VCaP (cell line): ENCODE measurements at regions not wholly inside any gene's neighbourhood (a gene's known extent, or its start where the extent isn't known, plus 50 kb on each side); places are given as distances from the start of the nearest gene placed in this dataset.

Source experiments
- H3K27ac ChIP-seq: fragments of 450-650 bp; 2 replicates; pipeline ENCODE4 v1.5.1; 2017
- TF ChIP-seq, protein P1 (sequence below): fragments of 450-650 bp; conservative IDR thresholded peaks from 2 replicates; pipeline ENCODE4 v1.5.1; 2017; ENCODE audit warnings: mild to moderate bottlenecking, moderate library complexity

DNA sequence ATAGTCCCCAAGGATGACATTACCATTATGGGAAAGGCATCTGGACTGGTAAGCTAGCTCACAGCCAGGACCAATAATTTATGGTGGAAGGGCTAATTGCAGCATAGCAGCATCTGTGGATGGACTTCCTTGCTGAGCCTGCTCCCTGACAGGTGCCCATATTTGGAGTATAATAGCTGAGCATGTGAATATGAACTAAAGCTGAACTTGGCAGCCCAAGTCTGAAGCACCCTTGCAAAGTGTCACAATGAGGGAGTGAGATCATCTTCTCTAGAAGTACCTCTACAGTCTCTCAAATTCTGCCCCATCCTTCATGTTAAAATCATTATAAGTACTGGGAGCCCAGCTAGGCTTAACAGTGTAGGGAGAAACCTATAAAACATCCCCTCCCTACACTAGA, 128.2 kb upstream of the INPP4B start:
- H3K27ac ChIP-seq = no peak overlapping the region
- TF ChIP-seq, protein P1, sequence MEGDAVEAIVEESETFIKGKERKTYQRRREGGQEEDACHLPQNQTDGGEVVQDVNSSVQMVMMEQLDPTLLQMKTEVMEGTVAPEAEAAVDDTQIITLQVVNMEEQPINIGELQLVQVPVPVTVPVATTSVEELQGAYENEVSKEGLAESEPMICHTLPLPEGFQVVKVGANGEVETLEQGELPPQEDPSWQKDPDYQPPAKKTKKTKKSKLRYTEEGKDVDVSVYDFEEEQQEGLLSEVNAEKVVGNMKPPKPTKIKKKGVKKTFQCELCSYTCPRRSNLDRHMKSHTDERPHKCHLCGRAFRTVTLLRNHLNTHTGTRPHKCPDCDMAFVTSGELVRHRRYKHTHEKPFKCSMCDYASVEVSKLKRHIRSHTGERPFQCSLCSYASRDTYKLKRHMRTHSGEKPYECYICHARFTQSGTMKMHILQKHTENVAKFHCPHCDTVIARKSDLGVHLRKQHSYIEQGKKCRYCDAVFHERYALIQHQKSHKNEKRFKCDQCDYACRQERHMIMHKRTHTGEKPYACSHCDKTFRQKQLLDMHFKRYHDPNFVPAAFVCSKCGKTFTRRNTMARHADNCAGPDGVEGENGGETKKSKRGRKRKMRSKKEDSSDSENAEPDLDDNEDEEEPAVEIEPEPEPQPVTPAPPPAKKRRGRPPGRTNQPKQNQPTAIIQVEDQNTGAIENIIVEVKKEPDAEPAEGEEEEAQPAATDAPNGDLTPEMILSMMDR = no peak

DNA sequence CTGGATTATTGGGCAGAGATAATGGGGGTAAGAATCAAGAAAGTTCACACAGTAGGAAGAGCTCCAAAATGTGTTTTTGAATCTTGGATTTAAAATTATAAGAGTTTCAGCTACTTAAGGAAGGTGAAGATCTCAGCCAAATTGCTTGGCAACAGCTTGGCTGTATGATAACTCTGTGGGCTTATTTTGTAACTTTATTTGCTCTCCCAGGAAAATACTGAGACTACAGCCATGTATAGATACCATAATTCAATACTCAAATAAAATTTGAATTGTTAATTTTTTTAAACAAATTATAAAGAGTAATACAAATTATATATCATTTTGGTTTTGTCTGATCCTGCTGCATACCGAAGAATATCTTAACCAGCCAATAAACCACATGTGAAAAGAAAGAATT, 129.5 kb upstream of the INPP4B start:
- TF ChIP-seq, protein P1 = no peak
- no peak overlapping the region for H3K27ac ChIP-seq

GRCh38 chr4:142976482-142976881, 130.4 kb upstream of the INPP4B start:
- no peak overlapping the region for H3K27ac ChIP-seq
- TF ChIP-seq, protein P1 = no peak

- H3K27ac ChIP-seq = no peak overlapping the region
- TF ChIP-seq, protein P1 = no peak
Observed at GRCh38 chr4:142977182-142977581, 131.1 kb upstream of the INPP4B start.

DNA sequence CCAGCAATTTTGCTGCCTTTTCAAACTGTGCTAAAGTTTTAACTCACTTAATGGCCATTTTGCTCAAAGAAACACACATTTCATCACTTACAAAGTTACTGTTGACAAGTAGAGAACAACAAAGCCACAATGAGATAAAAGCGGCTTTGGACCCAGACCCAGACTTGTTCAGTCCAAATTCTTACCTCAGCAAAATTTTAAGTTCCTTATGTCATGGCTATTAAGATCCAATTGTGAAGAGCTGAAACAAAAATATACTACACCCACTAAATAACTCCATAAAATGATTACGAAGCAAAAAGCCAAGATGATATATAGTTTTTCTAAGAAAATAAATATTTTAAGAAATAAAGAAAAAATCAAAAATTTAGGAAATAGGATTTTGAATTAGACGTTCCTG, 137.0 kb upstream of the INPP4B start:
- TF ChIP-seq, protein P1 = no peak
- H3K27ac ChIP-seq = no peak overlapping the region

DNA sequence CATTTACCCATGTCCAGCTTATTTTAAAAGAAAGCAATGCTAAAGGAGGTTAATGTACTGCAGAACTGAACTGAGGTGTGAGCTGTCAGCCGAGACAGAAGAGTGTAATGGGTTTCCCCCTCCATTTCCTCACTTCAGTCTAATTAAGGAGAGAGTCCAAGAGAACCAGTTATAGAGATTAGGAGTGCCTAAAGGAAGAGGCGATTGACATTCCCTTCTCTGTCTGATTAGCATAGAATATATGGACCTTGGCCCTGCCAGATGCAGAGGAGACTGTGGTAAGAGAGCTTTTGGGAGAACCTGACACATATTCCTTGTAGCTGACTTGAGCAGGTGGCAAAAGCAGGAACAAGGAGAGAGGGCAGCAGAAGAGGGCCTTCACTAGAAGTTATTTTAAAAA, 137.5 kb upstream of the INPP4B start:
- TF ChIP-seq, protein P1 = no peak
- no peak overlapping the region for H3K27ac ChIP-seq

- TF ChIP-seq, protein P1 = peak; percentile 77
- no peak overlapping the region for H3K27ac ChIP-seq
Observed at GRCh38 chr4:142984871-142985585, 138.9 kb upstream of the INPP4B start.
